ENCODE measurements at regions not wholly inside any gene's neighbourhood (a gene's known extent, or its start where the extent isn't known, plus 50 kb on each side); places are given as distances from the start of the nearest gene placed in this dataset.

DNA sequence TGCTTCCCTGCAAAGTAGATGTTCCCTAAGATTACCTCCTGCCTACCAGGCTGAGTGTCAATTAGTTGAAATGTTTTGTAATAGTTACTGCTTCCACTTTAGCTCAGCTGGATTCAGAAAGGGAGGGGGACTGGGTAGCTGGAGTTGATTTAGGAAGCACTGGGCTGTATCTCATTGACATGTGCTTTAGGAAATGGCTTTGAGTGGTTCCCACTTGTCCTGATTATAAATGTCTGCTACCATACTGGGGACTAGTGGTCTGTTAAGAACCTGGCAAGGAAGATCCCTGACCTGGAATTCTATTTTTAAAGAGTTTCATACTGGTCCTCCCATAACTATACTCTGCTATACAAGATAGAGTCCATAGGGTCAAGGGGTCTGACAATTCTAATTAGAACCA lies 363.9 kb upstream of the PPP1R2C start:
- H3K9ac ChIP-seq (ENCODE audit: low read length), result no peak overlapping the region
- no peak overlapping the region for H3K4me2 ChIP-seq (ENCODE audit: low read length)
- H2BK12ac ChIP-seq (ENCODE audit: low read length), result no peak overlapping the region
- no peaks in the 10 kb centered on the region for H3K4me1 ChIP-seq (ENCODE audit: control insufficient read depth in 1 of 2, insufficient read depth in 2 of 2, low read length in 2 of 2)
- H2AFZ ChIP-seq (ENCODE audit: insufficient read depth, low read length, poor library complexity), result no peak overlapping the region
- no peak overlapping the region for H3K18ac ChIP-seq (ENCODE audit: low read length)
- no peak overlapping the region for H4K91ac ChIP-seq (ENCODE audit: low read depth, low read length)
- H3K79me1 ChIP-seq (ENCODE audit: low read length), result no peaks in the 10 kb centered on the region
- no peak overlapping the region for H3K4me3 ChIP-seq (ENCODE audit: low read depth, low read length)
- H2AK5ac ChIP-seq (ENCODE audit: low read length), result no peak overlapping the region
- H3K27ac ChIP-seq (ENCODE audit: low read depth, low read length), result no peak overlapping the region
- H3K27me3 ChIP-seq (ENCODE audit: insufficient read depth, low read length), result no peaks in the 10 kb centered on the region
- H4K12ac ChIP-seq (ENCODE audit: low read depth, low read length), result no peak overlapping the region
- no peaks in the 10 kb centered on the region for H3K9me3 ChIP-seq (ENCODE audit: insufficient read depth, low read depth, low read length)
- H3K36me3 ChIP-seq (ENCODE audit: control insufficient read depth in 1 of 2, insufficient read depth in 2 of 2, low read length in 2 of 2), result no peaks in the 10 kb centered on the region
- H4K8ac ChIP-seq (ENCODE audit: low read depth, low read length), result no peak overlapping the region
- no peaks in the 10 kb centered on the region for H3K79me2 ChIP-seq (ENCODE audit: control insufficient read depth, insufficient read depth, low read length, poor library complexity)
- no peak for DNase-seq
- H3K14ac ChIP-seq (ENCODE audit: low read length), result no peak overlapping the region
- no peak overlapping the region for H3K23ac ChIP-seq (ENCODE audit: low read length)
- no peak overlapping the region for H3K4ac ChIP-seq (ENCODE audit: low read depth, low read length)
- no peak overlapping the region for H2BK120ac ChIP-seq (ENCODE audit: insufficient read depth, low read length, poor library complexity)
- H2BK5ac ChIP-seq (ENCODE audit: low read depth, low read length, poor library complexity), result no peak overlapping the region

DNA sequence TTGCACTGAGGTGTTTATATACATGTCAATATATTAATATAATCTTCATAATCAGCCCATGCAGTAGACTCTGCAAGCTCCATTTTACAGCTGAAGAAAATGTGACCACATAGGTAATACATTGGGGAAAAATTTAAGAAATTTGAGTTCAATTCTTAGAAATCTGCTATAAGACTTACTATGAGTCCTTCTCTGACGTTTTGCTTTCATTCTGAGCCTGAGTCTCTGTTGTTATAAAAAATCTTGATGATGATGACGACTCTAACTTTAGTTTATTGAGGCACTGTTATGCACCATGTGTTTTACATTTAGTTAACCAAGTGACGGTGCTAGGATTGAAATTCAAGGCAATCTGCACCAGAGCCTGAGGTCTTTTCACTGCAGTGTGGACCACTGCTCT lies 370.3 kb upstream of the PPP1R2C start:
- Histone ChIP-seq H2BK5ac (ENCODE audit: low read depth, low read length, poor library complexity) (no peak overlapping the region), H3K14ac (ENCODE audit: low read length) (no peak overlapping the region), H3K4me2 (ENCODE audit: low read length) (no peak overlapping the region), H3K9me3 (ENCODE audit: insufficient read depth, low read depth, low read length) (no peaks in the 10 kb centered on the region), H3K9ac (ENCODE audit: low read length) (no peak overlapping the region), H2BK12ac (ENCODE audit: low read length) (no peak overlapping the region), H4K91ac (ENCODE audit: low read depth, low read length) (no peak overlapping the region), H3K79me2 (ENCODE audit: control insufficient read depth, insufficient read depth, low read length, poor library complexity) (no peaks in the 10 kb centered on the region), H4K8ac (ENCODE audit: low read depth, low read length) (no peak overlapping the region), H3K4ac (ENCODE audit: low read depth, low read length) (no peak overlapping the region), H3K79me1 (ENCODE audit: low read length) (no peaks in the 10 kb centered on the region), H3K4me1 (ENCODE audit: control insufficient read depth in 1 of 2, insufficient read depth in 2 of 2, low read length in 2 of 2) (no peaks in the 10 kb centered on the region), H3K27ac (ENCODE audit: low read depth, low read length) (no peak overlapping the region), H3K27me3 (ENCODE audit: insufficient read depth, low read length) (no peaks in the 10 kb centered on the region), H3K18ac (ENCODE audit: low read length) (no peak overlapping the region), H2BK120ac (ENCODE audit: insufficient read depth, low read length, poor library complexity) (no peak overlapping the region), H3K23ac (ENCODE audit: low read length) (no peak overlapping the region), H2AK5ac (ENCODE audit: low read length) (no peak overlapping the region), H4K12ac (ENCODE audit: low read depth, low read length) (no peak overlapping the region), H3K4me3 (ENCODE audit: low read depth, low read length) (no peak overlapping the region), H2AFZ (ENCODE audit: insufficient read depth, low read length, poor library complexity) (no peak overlapping the region), H3K36me3 (ENCODE audit: control insufficient read depth in 1 of 2, insufficient read depth in 2 of 2, low read length in 2 of 2) (no peaks in the 10 kb centered on the region)
- no peak for DNase-seq
- no CpG with 5 or more reads among the region's 3 CpGs for WGBS (ENCODE audit: extremely low coverage, insufficient coverage, insufficient read length)

DNA sequence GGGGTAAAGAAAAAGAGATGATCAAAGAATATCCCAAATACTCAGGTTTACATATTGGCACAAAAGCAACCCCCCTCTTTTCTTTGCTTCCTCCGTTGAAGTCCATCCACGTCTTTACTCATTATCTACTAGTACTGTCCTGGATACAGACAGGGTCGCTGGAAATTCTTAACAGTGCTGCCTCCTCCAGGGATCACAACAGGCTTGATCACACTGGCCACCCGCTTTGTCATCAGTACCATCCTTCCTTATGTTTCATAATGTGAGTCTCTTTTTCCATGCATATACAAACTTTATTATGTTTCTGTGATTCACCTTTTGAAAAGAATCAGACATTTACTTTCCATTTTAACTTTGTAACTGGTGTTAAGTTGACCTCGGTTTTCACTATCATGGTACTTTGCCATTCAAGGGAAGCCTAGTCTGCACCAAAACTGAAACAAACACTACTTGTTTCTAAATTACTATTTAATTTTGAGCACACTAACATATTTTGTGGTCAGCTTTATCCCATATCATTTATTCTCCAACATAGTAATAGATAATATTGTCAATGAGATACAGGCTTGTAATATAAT lies 387.5 kb upstream of the PPP1R2C start:
- Histone ChIP-seq H4K91ac (ENCODE audit: low read depth, low read length) (no peak overlapping the region), H3K9me3 (ENCODE audit: insufficient read depth, low read depth, low read length) (no peaks in the 10 kb centered on the region), H3K79me1 (ENCODE audit: low read length) (no peaks in the 10 kb centered on the region), H3K4me2 (ENCODE audit: low read length) (no peak overlapping the region), H3K27me3 (ENCODE audit: insufficient read depth, low read length) (no peaks in the 10 kb centered on the region), H3K79me2 (ENCODE audit: control insufficient read depth, insufficient read depth, low read length, poor library complexity) (no peaks in the 10 kb centered on the region), H4K12ac (ENCODE audit: low read depth, low read length) (no peak overlapping the region), H2BK5ac (ENCODE audit: low read depth, low read length, poor library complexity) (no peak overlapping the region), H3K23ac (ENCODE audit: low read length) (no peak overlapping the region), H4K8ac (ENCODE audit: low read depth, low read length) (no peak overlapping the region), H3K4me1 (ENCODE audit: control insufficient read depth in 1 of 2, insufficient read depth in 2 of 2, low read length in 2 of 2) (no peaks in the 10 kb centered on the region), H2AK5ac (ENCODE audit: low read length) (no peak overlapping the region), H3K4me3 (ENCODE audit: low read depth, low read length) (no peak overlapping the region), H3K27ac (ENCODE audit: low read depth, low read length) (no peak overlapping the region), H3K36me3 (ENCODE audit: control insufficient read depth in 1 of 2, insufficient read depth in 2 of 2, low read length in 2 of 2) (no peaks in the 10 kb centered on the region), H2BK12ac (ENCODE audit: low read length) (no peak overlapping the region), H2BK120ac (ENCODE audit: insufficient read depth, low read length, poor library complexity) (no peak overlapping the region), H3K14ac (ENCODE audit: low read length) (no peak overlapping the region), H2AFZ (ENCODE audit: insufficient read depth, low read length, poor library complexity) (no peak overlapping the region), H3K4ac (ENCODE audit: low read depth, low read length) (no peak overlapping the region), H3K9ac (ENCODE audit: low read length) (no peak overlapping the region), H3K18ac (ENCODE audit: low read length) (no peak overlapping the region)
- WGBS (ENCODE audit: extremely low coverage, insufficient coverage, insufficient read length), result no CpG with 5 or more reads among the region's 5 CpGs
- no peak for DNase-seq

DNA sequence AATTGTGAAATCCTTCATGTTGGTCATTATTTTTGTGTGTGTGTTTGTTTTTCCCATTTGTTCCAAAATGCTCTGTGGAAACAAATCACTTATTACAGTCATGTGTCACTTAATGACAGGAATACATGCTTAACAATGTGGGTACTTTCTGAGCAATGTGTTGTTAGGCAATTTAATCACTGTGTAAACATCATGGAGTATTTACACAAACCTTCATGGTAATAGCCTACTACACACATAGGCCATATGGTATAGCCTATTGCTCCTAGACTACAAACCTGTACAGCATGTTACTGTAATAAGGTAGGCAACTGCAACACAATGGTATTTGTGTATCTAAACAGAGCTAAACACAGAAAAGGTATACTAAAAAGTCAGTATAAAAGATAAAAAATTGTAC lies 388.9 kb upstream of the PPP1R2C start:
- no peaks in the 10 kb centered on the region for H3K79me1 ChIP-seq (ENCODE audit: low read length)
- DNase-seq, result no peak
- no peaks in the 10 kb centered on the region for H3K9me3 ChIP-seq (ENCODE audit: insufficient read depth, low read depth, low read length)
- no peak overlapping the region for H4K12ac ChIP-seq (ENCODE audit: low read depth, low read length)
- H2AK5ac ChIP-seq (ENCODE audit: low read length), result no peak overlapping the region
- no peak overlapping the region for H4K8ac ChIP-seq (ENCODE audit: low read depth, low read length)
- no peaks in the 10 kb centered on the region for H3K4me1 ChIP-seq (ENCODE audit: control insufficient read depth in 1 of 2, insufficient read depth in 2 of 2, low read length in 2 of 2)
- H3K27ac ChIP-seq (ENCODE audit: low read depth, low read length), result no peak overlapping the region
- H3K23ac ChIP-seq (ENCODE audit: low read length), result no peak overlapping the region
- H3K9ac ChIP-seq (ENCODE audit: low read length), result no peak overlapping the region
- H2AFZ ChIP-seq (ENCODE audit: insufficient read depth, low read length, poor library complexity), result no peak overlapping the region
- no peaks in the 10 kb centered on the region for H3K27me3 ChIP-seq (ENCODE audit: insufficient read depth, low read length)
- no peak overlapping the region for H4K91ac ChIP-seq (ENCODE audit: low read depth, low read length)
- H3K36me3 ChIP-seq (ENCODE audit: control insufficient read depth in 1 of 2, insufficient read depth in 2 of 2, low read length in 2 of 2), result no peaks in the 10 kb centered on the region
- H3K79me2 ChIP-seq (ENCODE audit: control insufficient read depth, insufficient read depth, low read length, poor library complexity), result no peaks in the 10 kb centered on the region
- H3K4me3 ChIP-seq (ENCODE audit: low read depth, low read length), result no peak overlapping the region
- H2BK12ac ChIP-seq (ENCODE audit: low read length), result no peak overlapping the region
- H3K4me2 ChIP-seq (ENCODE audit: low read length), result no peak overlapping the region
- H3K4ac ChIP-seq (ENCODE audit: low read depth, low read length), result no peak overlapping the region
- no peak overlapping the region for H2BK120ac ChIP-seq (ENCODE audit: insufficient read depth, low read length, poor library complexity)
- H2BK5ac ChIP-seq (ENCODE audit: low read depth, low read length, poor library complexity), result no peak overlapping the region
- H3K18ac ChIP-seq (ENCODE audit: low read length), result no peak overlapping the region
- H3K14ac ChIP-seq (ENCODE audit: low read length), result no peak overlapping the region

Data from trophoblast cell (in vitro differentiated cells and primary cell).